NCI-H2029 (cell line): ENCODE measurements at regions not wholly inside any gene's neighbourhood (a gene's known extent, or its start where the extent isn't known, plus 50 kb on each side); places are given as distances from the start of the nearest gene placed in this dataset.
"Not testable (repeated sequence)": the region's sequence is repeated elsewhere in the genome, so short reads cannot be mapped to it uniquely, and the experiment has no call there.

Experiments used
- DNase-seq: peaks from one replicate; lab custom pipeline; 2025; lab: John Stamatoyannopoulos, UW

DNA sequence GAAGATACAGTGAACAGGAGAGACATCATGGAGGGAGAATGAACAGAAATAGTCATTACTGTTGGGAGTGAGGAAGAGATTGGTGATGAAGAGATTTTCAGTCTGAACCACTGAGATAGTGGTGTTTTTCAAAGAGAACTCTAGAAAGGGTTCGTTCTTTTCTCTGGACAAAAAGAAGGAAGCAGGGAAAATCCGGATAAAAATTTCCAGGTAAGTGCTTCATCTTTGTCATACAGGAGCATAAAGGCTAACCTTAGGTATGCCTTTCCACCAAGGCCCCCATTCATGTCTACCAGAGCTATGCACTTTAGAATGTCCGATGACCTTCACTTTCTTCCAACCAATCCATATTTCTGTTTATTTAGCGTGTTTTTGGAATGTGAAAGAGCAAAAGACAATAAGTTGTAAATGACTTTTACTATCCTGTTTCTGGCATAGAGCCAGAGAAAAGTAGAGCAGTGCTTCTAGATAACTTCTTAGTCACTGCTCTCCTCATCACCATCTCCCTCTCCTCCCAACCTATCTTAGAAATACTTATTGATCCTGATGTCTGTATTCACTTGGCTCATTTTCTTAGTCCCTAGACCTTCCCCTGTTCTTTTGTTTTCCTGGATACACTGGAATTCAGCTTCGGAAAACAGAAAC, 116.5 kb downstream of the TTC6 start:
- DNase-seq: no peak

DNA sequence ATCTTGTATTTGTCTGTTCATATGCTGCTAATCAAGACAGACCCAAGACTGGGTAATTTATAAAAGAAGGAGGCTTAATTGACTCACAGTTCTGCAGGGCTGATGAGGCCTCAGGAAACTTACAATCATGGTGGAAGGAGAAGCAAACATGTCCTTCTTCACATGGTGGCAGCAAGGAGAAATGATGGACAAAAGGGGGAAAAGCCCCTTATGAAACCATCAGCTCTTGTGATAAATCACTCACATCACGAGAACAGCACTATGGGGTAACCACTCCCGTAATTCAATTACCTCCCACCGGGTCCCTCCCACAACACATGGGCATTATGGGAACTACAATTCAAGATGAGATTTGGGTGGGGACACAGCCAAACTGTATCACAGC, 117.0 kb downstream of the TTC6 start:
- not testable (repeated sequence) for DNase-seq

DNA sequence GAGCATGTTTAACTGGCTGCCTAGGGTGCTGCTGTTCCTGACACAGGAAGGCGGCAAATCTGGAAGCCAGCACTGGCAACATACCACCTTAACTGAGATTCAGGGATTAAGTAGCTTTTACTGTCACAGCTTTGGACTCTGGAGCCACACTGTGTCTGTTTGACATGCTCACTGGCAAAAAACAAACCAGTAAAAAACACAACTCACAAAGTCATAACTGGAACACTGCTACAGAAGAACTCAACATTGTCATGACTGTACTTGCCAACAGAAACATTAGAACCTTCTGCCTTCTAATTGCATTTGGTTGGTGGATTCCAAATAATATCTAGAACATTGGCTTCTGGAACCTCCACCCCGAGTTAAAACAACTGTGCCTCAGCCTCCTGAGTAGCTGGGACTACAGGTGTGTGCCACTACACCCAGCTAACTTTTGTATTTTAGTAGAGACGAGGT, 117.6 kb downstream of the TTC6 start:
- no peak for DNase-seq

DNA sequence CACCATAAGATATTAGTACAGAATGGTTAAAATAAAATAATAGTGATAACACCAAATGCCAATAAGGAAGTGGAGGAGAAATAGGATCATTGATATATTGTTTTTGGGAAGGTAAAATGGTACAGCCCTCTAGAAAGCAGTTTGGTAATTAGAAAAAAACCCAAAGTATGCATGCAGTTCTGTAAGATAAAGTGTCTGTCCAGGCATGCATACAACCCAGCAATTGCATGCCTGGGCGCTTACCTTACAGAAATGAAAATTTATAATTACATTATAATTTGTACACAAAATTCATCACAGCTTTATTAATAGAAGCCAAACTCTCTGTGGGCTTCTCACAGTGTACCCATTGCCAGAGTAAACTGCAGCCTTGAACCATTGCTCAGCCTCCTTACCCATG, 124.7 kb downstream of the TTC6 start:
- DNase-seq: no peak

DNA sequence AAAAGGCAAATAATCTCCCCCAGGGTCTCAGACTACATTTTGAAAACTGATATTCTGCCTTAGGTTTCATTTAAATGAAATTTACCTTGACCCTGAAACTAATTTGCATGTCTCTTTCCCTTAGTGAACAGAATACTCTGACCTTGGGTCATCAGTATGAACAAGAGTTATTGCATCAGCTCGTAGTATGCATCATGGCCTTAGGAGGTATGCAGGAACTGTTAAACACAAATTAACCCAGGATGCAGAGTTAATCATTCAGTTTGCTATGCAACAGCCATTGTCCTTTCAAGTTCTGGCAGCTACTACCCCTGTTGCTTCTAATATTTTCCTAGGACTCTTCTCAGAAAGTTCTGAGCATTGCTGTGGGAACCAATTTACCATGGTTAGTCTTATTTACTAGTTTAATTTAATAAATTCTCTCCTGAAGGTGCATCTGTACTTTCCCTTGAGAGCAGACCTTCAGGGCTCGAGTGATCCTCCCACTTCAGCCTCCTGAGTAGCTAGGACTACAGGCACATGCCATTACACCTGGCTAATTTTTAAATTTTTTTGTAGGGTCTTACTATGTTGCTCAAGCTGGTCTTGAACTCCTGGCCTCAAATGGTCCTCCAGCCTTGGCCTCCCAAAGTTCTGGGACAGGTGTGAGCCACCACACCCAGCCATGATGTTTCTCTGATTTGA, 126.7 kb downstream of the TTC6 start:
- no peak for DNase-seq

DNA sequence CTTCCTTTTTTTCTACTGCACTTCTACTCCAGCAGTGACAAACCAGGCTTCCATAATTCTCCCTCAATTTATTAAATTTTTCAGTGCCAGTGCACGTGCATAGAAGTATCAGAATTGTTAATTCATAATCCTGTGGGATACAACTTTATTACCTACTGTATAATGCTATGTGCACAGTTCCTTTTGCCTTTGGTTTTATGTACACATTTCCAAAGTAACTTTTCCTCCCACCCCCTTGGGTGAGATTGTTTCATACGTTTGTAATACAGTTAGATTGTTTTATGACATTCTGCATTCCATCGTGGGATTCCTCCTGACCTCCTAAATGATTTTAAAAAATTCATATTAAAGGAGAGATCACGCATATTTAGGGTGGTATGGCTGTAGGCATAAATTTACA, 128.1 kb downstream of the TTC6 start:
- DNase-seq: no peak

DNA sequence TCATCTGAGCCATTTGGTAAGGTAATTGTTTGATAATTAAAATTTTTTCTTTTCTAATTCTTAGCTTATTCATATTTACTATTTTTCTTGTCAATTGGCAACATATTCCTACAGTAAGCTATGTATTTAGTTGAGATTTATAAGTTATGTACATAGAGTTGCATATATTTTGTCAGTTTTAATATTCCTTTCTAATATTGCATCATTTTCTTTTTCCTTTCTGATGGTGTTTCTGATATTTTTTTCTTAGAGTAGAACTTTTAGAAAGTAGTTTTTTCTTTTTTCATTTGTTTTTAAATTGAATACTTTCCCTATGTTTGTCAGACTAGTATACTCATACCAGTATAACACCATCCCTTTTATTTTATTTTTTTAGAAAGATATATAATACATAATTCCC, 131.3 kb downstream of the TTC6 start:
- DNase-seq: no peak

DNA sequence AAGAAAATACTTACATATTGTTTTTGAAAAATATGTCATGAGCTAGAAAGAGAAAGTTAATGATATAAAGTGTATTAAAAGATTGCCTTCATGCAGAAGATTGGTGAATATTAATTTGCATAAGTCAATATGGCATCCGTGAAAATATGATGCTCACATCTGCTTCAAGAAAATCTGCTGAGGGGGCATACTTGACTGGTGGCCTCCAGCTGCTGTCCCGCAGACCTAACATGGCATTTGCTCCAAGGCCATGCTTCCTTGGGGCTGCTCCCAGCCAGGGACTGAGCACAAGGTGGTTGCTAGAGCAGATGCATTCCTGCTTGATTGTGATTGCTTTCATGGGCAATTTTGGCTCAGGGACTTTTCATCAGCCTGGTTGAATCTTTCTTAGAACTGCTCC, 133.8 kb downstream of the TTC6 start:
- no peak for DNase-seq

DNA sequence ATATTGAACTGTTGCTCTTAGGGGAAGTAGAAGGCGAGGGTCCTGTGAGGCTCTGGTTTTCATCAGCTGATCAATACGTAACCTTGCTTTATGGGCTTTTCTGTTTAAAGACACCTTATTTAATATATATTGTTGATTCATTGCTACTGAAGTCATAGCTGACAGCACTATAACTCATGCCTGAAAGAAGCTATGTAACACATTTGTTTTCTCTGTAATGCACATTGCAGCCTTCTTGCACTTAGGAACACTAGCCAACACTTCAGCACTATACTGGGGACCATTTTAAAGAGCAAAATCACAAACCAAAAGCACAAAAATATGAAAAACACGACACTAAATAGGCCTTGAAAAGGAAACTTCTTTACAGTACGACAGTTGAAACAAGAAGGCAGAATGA, 135.7 kb downstream of the TTC6 start:
- no peak for DNase-seq

DNA sequence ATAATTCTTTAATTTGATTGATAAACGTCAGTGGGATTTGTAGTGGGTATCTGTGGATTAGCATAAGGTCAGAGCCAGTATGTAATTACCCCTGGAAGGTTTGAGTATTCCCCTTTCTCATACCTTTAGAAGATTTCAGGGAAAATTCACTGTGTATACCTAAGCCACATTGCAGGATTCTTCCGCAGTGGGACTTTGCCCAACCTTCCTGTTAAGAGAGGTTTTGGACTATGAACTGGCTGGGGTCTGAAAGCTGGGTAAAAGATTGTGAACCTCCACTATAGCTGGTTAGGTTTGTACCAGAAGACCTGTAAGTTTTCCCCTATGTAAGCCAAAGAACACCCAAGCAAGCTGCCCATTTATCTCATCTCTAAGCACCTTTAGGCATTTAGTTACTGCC, 150.2 kb downstream of the TTC6 start:
- DNase-seq: no peak

DNA sequence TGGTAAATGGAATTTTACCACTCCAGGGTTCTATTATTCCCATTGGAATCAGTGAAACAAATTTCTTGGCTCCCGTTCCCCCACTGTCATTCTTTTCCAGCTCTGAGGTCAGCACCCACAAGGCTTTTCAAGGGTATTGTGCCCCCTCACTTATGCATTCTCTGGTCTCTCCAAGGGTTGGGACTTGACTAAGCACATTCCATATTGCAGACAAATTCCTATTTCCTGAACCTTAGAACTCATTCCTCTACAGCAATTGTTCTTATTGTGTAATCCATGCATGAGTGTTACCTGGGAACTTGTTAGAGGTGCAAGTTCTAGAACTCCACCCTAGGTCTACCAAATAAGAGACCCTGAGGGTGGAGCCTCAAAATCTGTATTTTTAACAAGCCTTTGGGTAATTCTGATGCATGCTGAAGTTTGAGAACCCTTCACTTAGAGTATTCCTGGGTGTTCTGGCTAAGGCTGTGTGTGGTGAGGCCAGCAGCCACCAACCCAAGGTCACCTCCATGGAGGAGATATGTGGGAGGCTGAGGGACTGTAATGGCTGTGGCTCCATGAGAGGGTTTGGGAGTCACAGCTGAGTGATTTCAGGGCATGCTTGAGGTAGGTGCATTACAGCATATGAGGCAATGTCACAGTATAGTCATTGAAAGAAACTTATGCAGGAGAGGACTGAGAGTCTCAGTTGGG, 150.9 kb downstream of the TTC6 start:
- DNase-seq: no peak

DNA sequence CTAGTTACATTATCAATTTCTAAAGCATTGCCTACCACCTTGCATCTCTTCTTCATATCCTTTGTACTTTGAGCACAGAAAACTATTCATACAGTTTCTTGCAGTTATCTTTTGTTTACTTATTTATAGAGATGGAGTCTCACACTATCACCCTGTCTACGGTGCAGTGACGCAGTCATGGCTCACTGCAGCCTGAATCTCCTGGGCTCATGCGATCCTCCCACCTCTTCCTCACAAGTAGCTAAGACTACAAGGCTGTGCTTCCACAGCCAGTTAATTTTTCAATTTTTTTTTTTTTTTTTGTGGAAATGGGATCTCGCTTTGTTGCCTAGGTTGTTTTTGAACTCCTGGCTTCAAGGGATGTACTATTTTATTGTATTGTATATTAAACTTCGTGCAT, 158.0 kb downstream of the TTC6 start:
- no peak for DNase-seq

DNA sequence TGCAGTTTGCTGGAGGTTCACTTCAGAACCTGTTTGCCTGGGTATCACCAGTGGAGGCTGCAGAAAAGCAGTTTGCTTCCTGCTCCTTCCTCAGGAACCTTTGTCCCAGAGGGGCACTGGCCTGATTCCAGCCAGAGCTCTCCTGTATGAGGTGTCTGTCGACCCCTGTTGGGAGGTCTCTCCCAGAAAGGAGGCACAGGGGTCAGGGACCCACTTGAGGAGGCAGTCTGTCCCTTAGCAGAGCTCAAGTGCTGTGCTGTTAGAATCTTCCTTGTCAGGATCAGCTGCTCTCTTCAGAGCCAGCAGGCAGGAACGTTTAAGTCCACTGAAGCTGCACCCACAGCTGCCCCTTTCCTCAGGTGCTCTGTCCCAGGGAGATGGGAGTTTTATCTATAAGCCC, 164.8 kb downstream of the TTC6 start:
- not testable (repeated sequence) for DNase-seq

DNA sequence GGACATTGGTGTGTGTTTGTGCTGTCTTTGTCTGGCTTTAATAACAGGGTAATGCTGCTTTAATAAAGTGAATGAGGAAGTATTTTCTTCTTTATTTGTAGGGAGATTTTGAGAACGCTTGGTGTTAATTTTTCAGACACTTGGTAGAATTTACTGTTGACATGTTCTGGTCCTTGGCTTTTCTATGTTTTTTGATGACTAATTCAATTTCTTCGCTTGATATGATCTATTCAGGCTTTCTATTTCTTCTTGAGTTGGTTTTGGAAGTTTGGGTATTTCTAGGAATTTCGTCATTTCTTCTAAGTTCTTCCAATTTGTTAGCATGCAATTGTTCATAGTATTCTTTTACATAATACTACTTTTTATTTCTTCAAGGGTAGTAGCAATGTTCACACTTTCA, 167.8 kb downstream of the TTC6 start:
- DNase-seq: no peak

DNA sequence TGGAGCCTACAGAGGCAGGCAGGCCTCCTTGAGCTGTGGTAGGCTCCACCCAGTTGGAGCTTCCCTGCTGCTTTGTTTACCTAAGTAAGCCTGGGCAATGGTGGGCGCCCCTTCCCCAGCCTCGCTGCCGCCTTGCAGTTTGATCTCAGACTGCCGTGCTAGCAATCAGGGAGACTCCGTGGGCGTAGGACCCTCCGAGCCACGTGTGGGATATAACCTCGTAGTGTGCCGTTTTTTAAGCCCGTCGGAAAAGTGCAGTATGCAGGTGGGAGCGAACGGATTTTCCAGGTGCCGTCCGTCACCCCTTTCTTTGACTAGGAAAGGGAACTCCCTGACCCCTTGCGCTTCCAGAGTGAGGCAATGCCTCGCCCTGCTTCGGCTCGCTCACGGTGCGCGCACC, 176.9 kb downstream of the TTC6 start:
- DNase-seq: not testable (repeated sequence)

DNA sequence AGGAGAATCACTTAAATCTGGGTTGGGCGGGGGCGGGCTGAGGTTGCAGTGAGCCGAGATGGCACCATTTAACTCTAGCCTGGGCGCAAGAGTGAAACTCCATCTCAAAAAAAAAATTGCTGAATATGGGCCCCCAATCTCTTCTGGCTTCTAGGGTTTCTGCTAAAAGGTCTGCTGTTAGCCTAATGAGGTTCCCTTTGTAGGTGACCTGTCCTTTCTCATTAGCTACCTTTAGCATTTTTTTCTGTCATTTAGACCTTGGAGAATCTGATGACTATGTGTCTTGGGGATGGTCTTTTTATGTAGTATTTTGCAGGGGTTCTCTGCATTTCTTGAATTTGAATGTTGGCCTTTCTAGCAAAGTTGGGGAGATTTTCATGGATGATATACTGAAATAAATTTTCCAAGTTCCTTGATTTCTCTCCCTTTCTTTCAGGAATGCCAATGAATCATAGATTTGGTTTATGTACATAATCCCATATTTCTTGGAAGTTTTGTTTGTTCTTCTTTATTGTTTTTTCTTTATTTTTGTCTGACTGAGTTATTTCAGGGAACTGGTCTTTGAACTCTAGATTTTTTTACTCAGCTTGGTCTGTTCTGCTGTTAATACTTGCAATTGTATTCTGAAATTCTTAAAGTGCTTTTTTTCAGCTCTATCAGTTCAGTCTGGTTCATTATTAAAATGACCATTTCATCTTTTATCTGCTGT, 181.5 kb downstream of the TTC6 start:
- no peak for DNase-seq

DNA sequence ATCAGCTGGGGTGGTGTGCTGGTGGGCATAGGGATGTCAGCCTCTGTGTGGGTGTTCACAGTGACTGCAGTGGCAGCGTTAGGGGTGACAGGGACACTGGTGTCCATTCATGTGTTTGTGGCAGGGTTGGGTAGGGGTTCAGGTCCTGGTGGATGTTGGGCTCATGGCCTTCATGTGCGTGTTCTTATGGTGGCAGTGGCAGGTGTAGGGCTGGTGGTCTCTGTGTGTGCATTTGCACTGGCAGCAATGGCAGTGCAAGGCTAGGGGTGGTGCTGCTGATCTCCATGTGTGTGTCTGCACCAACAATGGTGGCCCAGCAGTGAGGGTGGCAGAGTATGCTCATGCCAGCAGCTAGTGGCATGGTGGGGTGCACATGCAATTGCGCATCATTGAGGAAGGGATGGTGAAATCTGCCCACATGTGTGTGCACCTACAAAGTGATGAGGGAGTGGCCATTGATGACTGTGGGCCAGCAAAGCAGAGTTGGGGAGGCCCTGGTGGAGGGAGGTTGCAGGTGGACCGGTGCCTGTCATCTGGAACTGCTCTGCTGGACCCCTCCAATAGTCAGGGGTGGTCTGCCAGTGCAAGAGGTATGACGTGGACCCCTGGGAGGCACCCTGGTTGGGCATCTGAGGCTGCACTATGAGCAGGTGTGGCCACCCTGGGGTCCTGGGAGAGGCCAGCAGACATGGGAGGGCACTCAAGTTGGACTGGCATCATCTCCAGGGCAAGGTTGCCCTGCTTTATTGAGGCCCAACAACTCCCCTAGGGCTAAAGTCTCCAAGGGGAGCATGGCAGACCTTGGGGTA, 182.9 kb downstream of the TTC6 start:
- no peak for DNase-seq

DNA sequence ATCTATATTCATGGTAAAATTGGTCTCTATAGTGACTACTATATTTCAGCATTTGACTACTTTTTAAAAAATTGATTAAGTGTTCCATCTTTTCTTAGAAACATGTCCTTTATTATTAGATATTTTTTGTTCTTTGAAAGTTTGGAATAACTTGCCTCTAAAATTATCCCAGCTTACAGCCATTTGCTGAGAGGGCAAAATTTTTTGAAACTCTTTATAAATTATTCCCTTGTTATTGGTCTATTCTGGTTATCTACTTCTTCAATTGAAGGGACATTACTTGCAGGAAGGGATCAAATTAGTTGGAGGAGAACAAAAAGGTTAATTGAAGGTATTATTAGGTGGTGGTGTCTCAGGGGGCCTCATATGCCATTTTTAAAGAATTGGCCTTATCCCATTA, 184.1 kb downstream of the TTC6 start:
- no peak for DNase-seq

DNA sequence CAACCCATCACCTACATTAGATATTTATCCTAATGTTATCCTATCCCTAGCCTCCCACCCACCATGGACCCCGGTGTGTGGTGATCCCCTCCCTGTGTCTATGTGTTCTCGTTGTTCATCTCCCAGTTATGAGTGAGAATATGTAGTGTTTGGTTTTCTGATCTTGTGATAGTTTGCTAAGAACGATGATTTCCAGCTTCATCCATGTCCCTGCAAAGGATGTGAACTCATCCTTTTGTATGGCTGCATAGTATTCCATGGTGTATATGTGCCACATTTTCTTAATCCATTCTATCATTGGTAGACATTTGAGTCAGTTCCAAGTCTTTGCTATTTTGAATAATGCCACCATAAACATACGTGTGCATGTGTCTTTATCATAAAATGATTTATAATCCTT, 185.3 kb downstream of the TTC6 start:
- not testable (repeated sequence) for DNase-seq

DNA sequence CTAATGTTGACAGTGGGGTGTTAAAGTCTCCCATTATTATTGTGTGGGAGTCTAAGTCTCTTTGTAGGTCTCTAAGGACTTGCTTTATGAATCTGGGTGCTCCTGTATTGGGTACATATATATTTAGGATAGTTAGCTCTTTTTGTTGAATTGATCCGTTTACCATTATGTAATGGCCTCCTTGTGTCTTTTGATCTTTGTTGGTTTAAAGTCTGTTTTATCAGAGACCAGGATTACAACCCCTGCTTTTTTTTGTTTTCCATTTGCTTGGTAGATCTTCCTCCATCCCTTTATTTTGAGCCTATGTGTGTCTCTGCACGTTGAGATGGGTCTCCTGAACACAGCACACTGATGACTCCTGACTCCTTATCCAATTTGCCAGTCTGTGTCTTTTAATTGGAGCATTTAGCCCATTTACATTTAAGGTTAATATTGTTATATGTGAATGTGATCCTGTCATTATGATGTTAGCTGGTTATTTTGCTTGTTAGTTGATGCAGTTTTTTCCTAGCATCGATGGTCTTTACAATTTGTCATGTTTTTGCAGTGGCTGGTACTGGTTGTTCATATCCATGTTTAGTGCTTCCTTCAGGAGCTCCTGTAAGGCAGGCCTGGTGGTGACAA, 188.9 kb downstream of the TTC6 start:
- DNase-seq: not testable (repeated sequence)

DNA sequence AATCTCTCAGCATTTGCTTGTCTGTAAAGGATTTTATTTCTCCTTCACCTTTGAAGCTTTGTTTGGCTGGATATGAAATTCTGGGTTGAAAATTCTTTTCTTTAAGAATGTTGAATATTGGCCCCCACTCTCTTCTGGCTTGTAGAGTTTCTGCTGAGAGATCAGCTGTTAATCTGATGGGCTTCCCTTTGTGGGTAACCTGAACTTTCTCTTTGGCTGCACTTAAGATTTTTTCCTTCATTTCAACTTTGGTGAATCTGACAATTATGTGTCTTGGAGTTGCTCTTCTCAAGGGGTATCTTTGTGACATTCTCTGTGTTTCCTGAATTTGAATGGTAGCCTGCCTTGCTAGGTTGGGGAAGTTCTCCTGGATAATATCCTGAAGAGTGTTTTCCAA, 189.4 kb downstream of the TTC6 start:
- DNase-seq: not testable (repeated sequence)
